OCI-LY1 (cell line): ENCODE measurements at regions not wholly inside any gene's neighbourhood (a gene's known extent, or its start where the extent isn't known, plus 50 kb on each side); places are given as distances from the start of the nearest gene placed in this dataset.

ENCODE experiments used
- EZH2 ChIP-seq: fragments of 200-600 bp; sonication (generic), shearing (Covaris generic); IDR thresholded peaks from 2 replicates; pipeline ENCODE4 v1.8.0; 2017; ENCODE audit warnings: borderline replicate concordance, mixed run types, mild to moderate bottlenecking, antibody characterized with exemption, low read length, moderate library complexity, mixed read lengths
- TF ChIP-seq, protein P1 (sequence below): fragments of 200-600 bp; sonication (generic), shearing (Covaris generic); IDR thresholded peaks from 2 replicates; pipeline ENCODE4 v1.5.1; 2017; ENCODE audit warnings: mild to moderate bottlenecking, antibody characterized with exemption, low read length, moderate library complexity, mixed read lengths

DNA sequence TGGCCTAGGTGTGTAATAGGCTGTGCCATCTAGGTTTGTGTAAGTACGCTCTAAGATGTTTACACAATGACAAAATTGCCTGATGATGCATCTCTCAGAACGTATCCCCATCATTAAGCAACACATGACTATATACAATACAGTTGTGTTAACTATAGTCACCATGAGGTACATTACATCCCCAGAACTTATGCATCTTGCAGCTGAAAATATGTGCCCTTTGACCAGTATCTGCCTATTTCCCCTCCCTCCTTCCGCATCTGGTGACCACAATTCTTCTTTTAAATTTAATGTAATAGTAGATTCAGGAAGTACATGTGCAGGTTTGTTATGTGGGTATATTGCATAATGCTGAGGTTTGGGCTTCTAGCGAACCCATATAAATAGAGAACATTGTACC, 239.8 kb upstream of the IL1RAPL1 start:
- TF ChIP-seq, protein P1, sequence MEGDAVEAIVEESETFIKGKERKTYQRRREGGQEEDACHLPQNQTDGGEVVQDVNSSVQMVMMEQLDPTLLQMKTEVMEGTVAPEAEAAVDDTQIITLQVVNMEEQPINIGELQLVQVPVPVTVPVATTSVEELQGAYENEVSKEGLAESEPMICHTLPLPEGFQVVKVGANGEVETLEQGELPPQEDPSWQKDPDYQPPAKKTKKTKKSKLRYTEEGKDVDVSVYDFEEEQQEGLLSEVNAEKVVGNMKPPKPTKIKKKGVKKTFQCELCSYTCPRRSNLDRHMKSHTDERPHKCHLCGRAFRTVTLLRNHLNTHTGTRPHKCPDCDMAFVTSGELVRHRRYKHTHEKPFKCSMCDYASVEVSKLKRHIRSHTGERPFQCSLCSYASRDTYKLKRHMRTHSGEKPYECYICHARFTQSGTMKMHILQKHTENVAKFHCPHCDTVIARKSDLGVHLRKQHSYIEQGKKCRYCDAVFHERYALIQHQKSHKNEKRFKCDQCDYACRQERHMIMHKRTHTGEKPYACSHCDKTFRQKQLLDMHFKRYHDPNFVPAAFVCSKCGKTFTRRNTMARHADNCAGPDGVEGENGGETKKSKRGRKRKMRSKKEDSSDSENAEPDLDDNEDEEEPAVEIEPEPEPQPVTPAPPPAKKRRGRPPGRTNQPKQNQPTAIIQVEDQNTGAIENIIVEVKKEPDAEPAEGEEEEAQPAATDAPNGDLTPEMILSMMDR = no peak
- TF ChIP-seq EZH2 = no peak
